GM12891 (cell line): ENCODE measurements at regions not wholly inside any gene's neighbourhood (a gene's known extent, or its start where the extent isn't known, plus 50 kb on each side); places are given as distances from the start of the nearest gene placed in this dataset.

Experiments
- PAX5 ChIP-seq: IDR thresholded peaks from 2 replicates; pipeline ENCODE4 v1.6.1; 2011; ENCODE audit warnings: low read length, moderate library complexity, mild to moderate bottlenecking; ENCODE audit not compliant: insufficient read depth, severe bottlenecking
- POLR2A ChIP-seq: IDR thresholded peaks from 2 replicates; pipeline ENCODE4 v1.6.1; 2011; ENCODE audit warnings: low read depth, low read length, control low read depth
- POLR2AphosphoS5 ChIP-seq: IDR thresholded peaks from 2 replicates; pipeline ENCODE4 v1.6.1; 2011; ENCODE audit warnings: low read depth, low read length, control low read depth
- TAF1 ChIP-seq: IDR thresholded peaks from 2 replicates; pipeline ENCODE4 v1.6.1; 2011; ENCODE audit warnings: low read depth, low read length, control low read depth

- TF ChIP-seq POLR2A (no peak), TAF1 (no peak), POLR2AphosphoS5 (no peak), PAX5 (no peak)
These were observed 166.7 kb upstream of the BCL6 start for GRCh38 chr3:187912007-187912406.
